ENCODE measurements at regions not wholly inside any gene's neighbourhood (a gene's known extent, or its start where the extent isn't known, plus 50 kb on each side); places are given as distances from the start of the nearest gene placed in this dataset.
A peak's percentile ranks its signal among the peaks of the same experiment; 100 is the strongest.

DNA sequence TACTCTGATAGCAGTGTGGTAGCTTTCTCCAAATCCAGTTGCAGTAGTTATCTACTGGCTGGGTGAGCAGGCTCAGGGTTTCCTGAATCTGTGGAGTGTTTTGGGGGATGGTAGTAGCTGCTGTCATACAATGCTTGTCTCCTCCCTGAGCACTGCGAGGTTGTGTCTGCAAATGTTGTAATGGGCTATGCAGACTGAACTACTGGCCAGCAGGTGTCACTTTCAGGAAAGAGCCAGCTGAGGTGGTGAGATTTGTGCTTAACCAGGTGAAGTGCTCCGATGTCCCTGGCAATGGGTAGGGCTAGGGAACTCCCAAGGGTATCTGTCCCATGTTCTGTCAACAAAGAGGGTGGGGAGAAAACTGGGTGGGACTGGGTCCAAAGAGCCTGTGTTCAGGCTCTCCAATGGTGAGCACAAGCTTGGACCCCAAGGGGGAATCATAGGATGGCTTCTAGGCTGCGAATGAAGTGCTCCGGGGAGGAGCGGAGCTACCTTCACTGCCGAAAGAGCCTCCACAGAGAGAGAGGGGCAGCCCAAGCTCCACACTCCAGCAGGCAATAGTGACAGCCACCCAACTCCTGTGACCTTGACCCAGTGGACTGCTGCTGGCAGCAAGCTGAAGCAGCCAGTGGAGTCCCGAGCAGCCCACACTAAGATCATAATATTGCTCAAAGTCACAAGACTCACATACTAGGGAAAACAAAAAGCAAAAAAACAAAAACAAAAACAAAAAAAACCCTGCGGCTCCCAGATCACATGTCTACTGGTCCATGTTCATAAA lies 1324.0 kb upstream of the USP15 start (continued):
- TF ChIP-seq, protein P1, sequence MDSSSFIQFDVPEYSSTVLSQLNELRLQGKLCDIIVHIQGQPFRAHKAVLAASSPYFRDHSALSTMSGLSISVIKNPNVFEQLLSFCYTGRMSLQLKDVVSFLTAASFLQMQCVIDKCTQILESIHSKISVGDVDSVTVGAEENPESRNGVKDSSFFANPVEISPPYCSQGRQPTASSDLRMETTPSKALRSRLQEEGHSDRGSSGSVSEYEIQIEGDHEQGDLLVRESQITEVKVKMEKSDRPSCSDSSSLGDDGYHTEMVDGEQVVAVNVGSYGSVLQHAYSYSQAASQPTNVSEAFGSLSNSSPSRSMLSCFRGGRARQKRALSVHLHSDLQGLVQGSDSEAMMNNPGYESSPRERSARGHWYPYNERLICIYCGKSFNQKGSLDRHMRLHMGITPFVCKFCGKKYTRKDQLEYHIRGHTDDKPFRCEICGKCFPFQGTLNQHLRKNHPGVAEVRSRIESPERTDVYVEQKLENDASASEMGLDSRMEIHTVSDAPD (CRISPR knock-in tag; IDR thresholded peaks at IDR 0.05) = no peak
- TF ChIP-seq BRD4 (IDR thresholded peaks at IDR 0.05) = no peak
- TF ChIP-seq, protein P2, sequence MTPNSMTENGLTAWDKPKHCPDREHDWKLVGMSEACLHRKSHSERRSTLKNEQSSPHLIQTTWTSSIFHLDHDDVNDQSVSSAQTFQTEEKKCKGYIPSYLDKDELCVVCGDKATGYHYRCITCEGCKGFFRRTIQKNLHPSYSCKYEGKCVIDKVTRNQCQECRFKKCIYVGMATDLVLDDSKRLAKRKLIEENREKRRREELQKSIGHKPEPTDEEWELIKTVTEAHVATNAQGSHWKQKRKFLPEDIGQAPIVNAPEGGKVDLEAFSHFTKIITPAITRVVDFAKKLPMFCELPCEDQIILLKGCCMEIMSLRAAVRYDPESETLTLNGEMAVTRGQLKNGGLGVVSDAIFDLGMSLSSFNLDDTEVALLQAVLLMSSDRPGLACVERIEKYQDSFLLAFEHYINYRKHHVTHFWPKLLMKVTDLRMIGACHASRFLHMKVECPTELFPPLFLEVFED (CRISPR knock-in tag; conservative IDR thresholded peaks at IDR 0.05) = no peak

DNA sequence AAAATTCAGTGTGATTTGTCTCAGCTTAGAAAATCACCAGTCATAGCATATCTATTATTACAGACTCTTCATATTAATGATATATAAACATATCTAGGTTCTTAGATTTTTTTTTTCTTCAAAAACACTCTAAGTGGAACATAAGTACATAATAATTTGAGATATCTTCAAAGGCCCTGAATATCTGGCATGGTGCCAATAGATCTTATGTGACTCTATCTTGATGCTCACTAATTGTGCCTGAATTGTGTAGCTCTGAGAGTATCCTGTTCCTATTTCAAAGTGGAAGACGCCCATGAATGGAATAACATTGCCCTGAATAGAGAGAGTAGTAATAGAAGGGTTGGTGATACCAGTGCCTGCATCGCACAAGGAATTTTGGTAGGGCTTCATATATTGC lies 1312.7 kb upstream of the USP15 start:
- Histone ChIP-seq H3K79me2 (ENCODE audit: control insufficient read depth, insufficient read depth, low read length) (no peaks in the 10 kb centered on the region), H3K4me3 (no peak overlapping the region), H3K36me3 (ENCODE audit: control insufficient read depth, insufficient read depth, low read length) (no peaks in the 10 kb centered on the region), H4K20me1 (replicated peaks; ENCODE audit: control insufficient read depth, insufficient read depth, low read length) (no peaks in the 10 kb centered on the region), H2AFZ (ENCODE audit: low read depth, low read length) (no peak overlapping the region), H3K4me2 (ENCODE audit: insufficient read depth, low read length) (no peak overlapping the region), H3K4me1 (replicated peaks in 1 of 2; ENCODE audit: control insufficient read depth in 2 of 2, insufficient read depth in 2 of 2, low read length in 2 of 2) (no peaks in the 10 kb centered on the region), H3K27me3 (ENCODE audit: control insufficient read depth in 2 of 2, insufficient read depth in 2 of 2, low read length in 2 of 2) (no peaks in the 10 kb centered on the region), H3K9ac (ENCODE audit: insufficient read depth in 1 of 2, low read depth in 2 of 2, low read length in 2 of 2) (no peak overlapping the region), H3K9me1 (ENCODE audit: control insufficient read depth, insufficient read depth, low read length) (no peaks in the 10 kb centered on the region), H3K27ac (ENCODE audit: extremely low read depth, low read depth, low read length) (no peak overlapping the region), H3K9me3 (replicated peaks; ENCODE audit: control insufficient read depth, insufficient read depth, low read depth, low read length) (no peaks in the 10 kb centered on the region; the same call in 1 of the 2 replicates)
- WGBS (ENCODE audit: insufficient coverage, low coverage, missing lambda C conversion rate) = 3% methylated on average over 2 of the region's 2 CpGs
- TF ChIP-seq PCBP2 (IDR thresholded peaks at IDR 0.05; ENCODE audit: low read depth, low read length, poor library complexity, severe bottlenecking) (no peak), NFIX (CRISPR knock-in tag; IDR thresholded peaks at IDR 0.05; ENCODE audit: low read depth) (peak; percentile 95), NFIC (IDR thresholded peaks at IDR 0.05) (peak; percentile 94)
- ChIA-PET CTCF (ENCODE audit: low intra/inter-chr PET ratio) (no interaction called here), POLR2A (no interaction called here)
- in situ Hi-C loops (cut with MboI) (no loop called here), intact Hi-C loops (cut with micrococcal nuclease) (no loop called here)
- FAIRE-seq (no peak), ATAC-seq (no peak), DNase-seq (ENCODE audit: extremely low read depth in 1 of 4, low spot score in 3 of 4) (no peak)
- no TSS peak for BruUV-seq (replicated peaks)

Data from K562 (cell line).